ENCODE measurements at regions not wholly inside any gene's neighbourhood (a gene's known extent, or its start where the extent isn't known, plus 50 kb on each side); places are given as distances from the start of the nearest gene placed in this dataset.

DNA sequence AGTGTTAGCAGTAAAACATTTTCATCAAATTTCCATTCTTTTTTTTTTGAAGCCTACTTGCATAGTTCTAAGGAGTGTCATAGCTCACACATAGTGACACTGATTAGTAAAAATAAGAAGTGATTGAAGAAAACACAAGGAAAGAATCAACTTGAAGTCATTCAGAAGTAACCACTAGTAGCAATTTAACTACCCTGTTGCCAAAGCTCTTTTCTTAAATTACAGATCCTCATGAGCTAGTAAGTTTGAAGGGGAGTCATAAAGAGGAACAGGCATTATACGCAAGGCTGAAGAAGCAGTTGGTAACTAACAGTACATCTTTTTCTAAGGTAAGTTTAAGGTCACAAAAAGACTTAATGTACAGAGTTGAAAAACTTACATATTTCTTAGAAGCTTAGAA lies 332.2 kb downstream of the CHRM3 start:
- no peak for TF ChIP-seq EP300 (IDR thresholded peaks at IDR 0.05; ENCODE audit: borderline replicate concordance in 1 of 2, low read depth in 2 of 2, low read length in 2 of 2)
- TF ChIP-seq MAFK (IDR thresholded peaks at IDR 0.05; ENCODE audit: low read depth, low read length), result no peak
- TF ChIP-seq, protein P1, sequence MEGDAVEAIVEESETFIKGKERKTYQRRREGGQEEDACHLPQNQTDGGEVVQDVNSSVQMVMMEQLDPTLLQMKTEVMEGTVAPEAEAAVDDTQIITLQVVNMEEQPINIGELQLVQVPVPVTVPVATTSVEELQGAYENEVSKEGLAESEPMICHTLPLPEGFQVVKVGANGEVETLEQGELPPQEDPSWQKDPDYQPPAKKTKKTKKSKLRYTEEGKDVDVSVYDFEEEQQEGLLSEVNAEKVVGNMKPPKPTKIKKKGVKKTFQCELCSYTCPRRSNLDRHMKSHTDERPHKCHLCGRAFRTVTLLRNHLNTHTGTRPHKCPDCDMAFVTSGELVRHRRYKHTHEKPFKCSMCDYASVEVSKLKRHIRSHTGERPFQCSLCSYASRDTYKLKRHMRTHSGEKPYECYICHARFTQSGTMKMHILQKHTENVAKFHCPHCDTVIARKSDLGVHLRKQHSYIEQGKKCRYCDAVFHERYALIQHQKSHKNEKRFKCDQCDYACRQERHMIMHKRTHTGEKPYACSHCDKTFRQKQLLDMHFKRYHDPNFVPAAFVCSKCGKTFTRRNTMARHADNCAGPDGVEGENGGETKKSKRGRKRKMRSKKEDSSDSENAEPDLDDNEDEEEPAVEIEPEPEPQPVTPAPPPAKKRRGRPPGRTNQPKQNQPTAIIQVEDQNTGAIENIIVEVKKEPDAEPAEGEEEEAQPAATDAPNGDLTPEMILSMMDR (IDR thresholded peaks at IDR 0.05; ENCODE audit: control extremely low read depth in 1 of 3, insufficient read depth in 1 of 3, low read depth in 1 of 3, low read length in 3 of 3), result no peak
- no peak for TF ChIP-seq CBX5 (IDR thresholded peaks at IDR 0.05; ENCODE audit: low read depth, low read length)
- TF ChIP-seq POLR2AphosphoS5 (IDR thresholded peaks at IDR 0.05; ENCODE audit: low read depth, low read length), result no peak
- no peak for TF ChIP-seq POLR2A (IDR thresholded peaks at IDR 0.05; ENCODE audit: control extremely low read depth in 1 of 2, low read depth in 2 of 2, low read length in 2 of 2)
- no peak for TF ChIP-seq KDM1A (IDR thresholded peaks at IDR 0.05; ENCODE audit: borderline replicate concordance, low read length)
- no peak for TF ChIP-seq RFX5 (IDR thresholded peaks at IDR 0.05; ENCODE audit: borderline replicate concordance, low read depth, low read length)
- no peak for TF ChIP-seq CHD1 (IDR thresholded peaks at IDR 0.05; ENCODE audit: low read depth, low read length)
- TF ChIP-seq SP2 (IDR thresholded peaks at IDR 0.05; ENCODE audit: low read length), result no peak
- no peak for TF ChIP-seq CHD2 (IDR thresholded peaks at IDR 0.05; ENCODE audit: low read length)

Measured in H1 (cell line).